GM19468 (cell line): ENCODE measurements at regions not wholly inside any gene's neighbourhood (a gene's known extent, or its start where the extent isn't known, plus 50 kb on each side); places are given as distances from the start of the nearest gene placed in this dataset.

Source experiments
- ATAC-seq: cut with Tn5 transposase; IDR thresholded peaks from one replicate; pipeline ENCODE4 v1.9.1; 2021; ENCODE audit warnings: mild to moderate bottlenecking, moderate library complexity, moderate number of reproducible peaks; ENCODE audit not compliant: unreplicated experiment; ENCODE audit errors: extremely low read depth

DNA sequence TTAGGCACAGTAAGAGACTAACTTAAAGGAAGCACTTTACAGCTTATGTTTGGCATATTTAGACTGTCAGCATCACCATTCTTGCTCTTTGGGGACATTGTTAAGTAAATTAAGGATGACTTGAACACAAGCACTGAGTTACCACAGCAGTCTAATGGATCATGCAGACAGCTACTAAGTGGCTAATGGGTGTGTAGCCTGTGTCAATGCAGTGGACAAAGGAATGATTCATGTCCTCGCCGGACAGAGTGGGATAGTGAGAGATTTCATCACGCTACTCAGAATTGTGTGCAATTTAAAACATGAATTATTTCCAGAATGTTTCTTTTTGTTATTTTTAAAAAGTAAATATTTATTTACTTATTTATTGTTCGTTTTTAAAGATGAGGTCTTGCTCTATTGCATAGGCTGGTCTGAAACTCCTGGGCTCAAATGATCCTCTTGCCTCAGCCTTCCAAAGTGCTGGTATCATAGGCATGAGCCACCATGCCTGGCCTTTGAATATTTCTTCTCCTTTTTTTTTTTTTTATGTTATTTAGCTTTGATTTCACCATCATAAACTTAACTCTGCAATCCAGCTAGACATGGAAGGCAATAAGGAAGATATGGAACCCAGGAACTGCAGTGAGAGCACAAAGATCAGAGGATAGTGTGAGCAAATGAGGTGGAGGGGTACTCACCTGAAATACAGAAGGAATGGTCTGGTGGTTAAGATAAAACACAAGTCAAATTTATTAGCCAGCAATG is 53.0 kb upstream of the KLF4 start:
- no peak for ATAC-seq

DNA sequence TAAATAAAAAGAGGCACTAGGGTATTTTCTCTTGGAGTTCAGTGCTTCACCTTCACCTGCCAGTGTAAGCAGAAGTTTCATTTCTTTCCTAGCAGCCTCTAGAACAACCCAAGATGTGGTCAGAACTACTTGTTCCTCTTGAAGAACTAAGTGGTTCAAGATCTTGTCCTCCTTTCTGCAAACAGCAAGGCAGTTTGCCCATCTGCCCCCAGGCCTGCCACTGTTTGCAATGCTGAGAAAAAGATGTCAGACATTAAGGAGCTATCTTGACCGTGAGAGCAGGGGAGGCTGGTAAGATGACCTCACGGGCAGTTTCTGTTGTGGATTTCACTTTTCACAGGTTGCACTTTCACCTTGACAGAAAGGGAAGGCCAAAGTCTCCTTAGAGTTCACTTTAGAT is 52.0 kb upstream of the KLF4 start:
- peak; percentile 43 for ATAC-seq

DNA sequence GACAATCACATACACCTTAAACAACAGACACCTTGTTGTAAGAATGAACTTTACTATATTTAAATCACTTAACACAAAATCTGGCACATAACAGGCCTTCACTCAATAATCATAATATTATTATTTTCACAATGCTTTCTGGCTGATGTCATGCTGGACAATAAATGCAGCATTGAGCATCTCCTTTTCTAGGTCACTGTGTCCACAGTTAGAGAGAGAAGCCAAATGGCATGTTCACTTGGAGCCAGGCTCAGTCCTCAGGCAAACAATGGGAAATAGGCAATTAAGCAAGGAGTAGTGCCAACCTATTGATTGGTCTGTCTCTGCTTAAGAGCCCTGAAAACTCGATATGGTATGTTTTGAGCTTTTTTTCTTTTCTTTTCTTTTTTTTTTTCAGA is 50.6 kb upstream of the KLF4 start:
- no peak for ATAC-seq

DNA sequence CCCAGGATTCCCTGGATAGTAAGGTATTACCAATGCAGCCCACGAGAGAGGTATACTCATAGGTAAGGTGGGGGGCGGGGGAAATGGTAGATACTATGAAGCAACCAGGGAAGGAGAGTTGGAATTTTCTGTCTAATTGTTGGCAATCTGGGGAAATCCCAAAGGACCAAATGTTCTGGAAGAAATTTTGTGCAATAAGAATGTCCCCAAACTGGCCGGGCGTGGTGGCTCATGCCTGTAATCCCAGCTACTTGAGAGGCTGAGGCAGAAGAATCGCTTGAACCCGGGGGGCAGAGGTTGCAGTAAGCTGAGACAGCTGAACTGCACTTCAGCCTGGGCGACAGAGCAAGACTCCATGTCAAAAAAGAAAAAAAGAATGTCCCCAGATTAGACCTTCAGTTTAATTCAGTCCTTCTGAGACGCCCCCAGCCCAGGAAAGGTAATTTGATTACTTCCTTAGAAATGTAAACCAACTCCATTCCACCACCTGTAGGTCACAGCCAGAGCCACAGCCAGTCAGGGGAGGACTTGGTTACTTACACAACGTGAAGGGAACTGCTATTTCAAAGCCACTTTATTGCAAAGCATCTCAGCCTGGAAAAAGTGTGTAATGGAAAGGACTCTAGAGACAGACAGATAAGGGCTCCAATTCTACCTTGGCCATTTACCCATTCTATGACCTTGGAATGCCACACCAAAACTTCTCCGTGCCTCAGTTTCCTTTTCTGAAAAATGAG is 50.0 kb upstream of the KLF4 start:
- no peak for ATAC-seq
